Renal cortex interstitium (tissue), 11 donors: ENCODE measurements at regions not wholly inside any gene's neighbourhood (a gene's known extent, or its start where the extent isn't known, plus 50 kb on each side); places are given as distances from the start of the nearest gene placed in this dataset.
"Not testable (repeated sequence)": the region's sequence is repeated elsewhere in the genome, so short reads cannot be mapped to it uniquely, and the experiment has no call there.

Experiments used
- DNase-seq, 11 donors: peaks; one replicate each; pipeline ENCODE4 v3.0.0-alpha.2; 2013; ENCODE audit warnings: low read depth in 9 of 11, low spot score in 4 of 11; ENCODE audit errors: extremely low read depth in 1 of 11

DNA sequence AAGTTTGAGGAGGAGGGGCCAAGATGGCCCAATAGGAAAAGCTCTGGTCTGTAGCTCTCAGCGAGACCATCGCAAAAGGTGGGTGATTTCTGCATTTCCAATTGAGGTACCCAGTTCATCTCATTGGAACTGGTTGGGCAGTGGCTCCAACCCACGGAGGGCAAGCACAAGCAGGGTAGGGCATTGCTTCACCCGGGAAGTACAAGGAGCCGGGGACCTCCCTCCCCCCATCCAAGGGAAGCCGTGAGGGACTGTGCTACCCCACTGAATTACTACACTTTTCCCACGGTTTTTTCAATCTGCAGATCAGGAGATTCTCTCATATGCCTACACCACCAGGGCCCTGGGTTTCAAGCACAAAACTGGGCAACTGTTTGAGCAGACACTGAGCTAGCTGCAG is 58.0 kb upstream of the EFCAB3 start:
- no peak for DNase-seq

DNA sequence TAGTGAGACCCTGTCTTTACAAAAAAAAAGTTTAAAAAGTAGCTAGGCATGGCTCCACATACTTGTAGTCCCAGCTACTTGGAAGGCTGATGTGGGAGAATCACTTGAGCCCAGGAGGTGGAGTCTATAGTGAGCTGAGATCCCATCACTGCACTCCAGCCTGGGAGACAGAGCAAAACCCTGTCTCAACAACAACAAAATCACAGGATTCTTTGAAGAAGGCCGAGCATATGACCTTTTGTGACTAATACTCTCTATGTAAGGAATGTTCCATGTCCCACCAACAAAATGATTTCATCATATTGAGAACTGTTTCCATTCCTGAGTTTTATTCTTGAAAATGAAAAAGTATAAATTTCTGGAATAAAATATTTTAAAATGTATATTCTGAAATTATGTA is 58.9 kb upstream of the EFCAB3 start:
- no peak for DNase-seq

DNA sequence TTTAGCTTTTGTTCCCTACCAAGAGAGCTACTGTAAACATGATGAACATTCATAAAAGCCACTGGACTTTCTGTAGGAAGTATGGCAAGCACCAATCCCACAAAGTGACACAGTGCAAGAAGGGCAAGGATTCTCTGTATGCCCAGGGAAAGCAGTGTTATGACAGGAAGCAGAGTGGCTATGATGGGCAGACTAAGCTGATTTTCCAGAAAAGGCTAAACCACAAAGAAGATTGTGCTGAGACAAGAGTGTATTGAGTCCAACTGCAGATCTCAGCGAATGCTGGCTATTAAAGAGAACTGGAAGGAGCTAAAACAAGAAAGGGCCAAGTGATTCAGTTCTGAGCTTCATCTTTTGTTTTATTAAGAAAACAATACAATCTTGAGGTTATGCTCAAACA is 60.5 kb upstream of the EFCAB3 start:
- no peak for DNase-seq

DNA sequence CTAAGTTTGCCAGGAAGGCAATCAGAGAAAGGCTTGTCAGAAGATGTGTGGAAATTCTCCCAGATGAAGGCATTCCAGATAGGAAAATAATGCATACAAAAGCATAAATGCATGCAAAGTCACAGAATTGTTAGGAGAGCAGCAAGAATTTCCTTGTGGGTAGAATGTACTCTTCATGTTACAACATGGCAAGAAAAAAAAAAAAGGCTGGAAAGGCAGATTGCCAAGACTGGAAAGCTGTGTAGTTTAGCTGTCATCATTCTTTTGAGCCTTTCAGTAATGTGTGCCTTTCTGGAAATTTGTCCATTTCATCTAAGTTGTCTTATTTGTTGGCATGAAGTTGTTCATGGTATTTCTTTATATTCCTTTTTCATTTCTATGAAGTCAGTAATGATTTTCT is 71.0 kb upstream of the EFCAB3 start:
- DNase-seq, result no peak

DNA sequence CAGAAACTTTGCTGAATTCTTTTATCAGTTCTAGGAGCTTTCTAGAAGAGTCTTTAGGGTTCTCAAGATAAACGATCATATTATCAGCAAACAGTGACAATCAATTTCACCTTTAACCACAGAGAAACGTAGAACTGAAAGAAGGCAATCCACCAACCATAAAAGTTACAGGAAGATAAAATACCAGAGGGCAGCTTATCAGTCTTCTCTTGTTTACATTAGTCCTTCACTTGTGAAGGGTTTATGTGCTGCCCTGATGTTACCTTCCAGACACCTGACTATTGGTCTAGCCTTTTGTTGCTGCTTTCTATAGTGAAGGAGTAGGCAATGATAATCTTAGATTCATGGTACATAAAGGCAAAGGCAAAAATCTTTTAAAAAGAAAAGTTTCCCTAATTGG is 73.2 kb upstream of the EFCAB3 start:
- no peak for DNase-seq

DNA sequence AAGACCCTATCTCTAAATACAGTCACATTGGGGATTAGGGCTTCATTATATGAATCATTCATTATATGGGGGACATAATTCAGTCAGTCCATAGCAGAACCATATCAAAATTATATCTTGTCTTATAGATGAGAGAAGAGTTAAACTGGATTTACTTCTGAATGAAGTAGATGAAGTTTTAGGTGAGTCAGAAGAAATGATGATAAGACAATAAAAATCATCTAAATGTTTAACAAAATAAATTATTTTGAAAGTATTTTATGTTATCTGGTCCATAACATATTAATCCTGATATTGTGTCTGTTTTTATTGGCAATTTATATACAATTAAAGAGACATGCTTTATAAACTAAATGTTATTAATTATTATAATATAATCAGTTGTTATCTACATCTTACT is 76.9 kb upstream of the EFCAB3 start:
- no peak for DNase-seq

DNA sequence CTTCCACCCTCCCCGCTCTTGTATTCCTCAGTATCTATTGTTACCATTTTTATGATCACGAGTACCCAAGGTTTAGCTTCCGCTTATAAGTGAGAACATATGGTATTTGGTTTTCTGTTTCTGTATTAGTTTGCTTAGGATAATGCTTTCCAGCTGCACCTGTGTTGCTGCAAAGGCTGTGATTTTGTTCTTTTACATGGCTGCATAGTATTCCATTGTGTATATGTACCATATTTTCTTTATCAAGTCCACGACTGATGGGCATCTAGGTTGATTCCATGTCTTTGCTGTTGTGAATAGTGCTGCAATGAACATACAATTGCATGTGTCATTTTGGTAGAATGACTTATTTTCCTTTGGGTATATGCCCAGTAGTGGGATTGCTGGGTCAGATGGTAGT is 79.7 kb upstream of the EFCAB3 start:
- no peak for DNase-seq

DNA sequence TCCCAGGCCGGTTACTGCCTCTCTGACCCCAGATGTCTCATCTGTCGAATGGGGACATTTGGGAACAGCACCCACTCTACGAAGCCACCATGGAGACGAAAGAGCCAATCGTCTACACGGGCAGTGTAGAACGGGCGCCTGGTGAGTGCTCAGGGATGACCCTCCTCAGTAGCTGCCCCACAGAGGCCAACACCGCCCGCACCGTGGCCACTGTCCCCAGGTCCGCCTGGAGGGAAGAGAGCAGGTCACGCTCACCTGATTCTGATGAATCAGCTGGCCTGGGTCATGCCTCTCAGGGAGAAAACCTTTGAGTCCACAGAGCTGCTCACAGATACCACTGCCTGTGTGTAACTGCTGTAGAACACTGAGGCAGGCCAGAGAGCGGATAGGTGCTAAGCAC is 105.1 kb upstream of the EFCAB3 start:
- DNase-seq, result not testable (repeated sequence)

DNA sequence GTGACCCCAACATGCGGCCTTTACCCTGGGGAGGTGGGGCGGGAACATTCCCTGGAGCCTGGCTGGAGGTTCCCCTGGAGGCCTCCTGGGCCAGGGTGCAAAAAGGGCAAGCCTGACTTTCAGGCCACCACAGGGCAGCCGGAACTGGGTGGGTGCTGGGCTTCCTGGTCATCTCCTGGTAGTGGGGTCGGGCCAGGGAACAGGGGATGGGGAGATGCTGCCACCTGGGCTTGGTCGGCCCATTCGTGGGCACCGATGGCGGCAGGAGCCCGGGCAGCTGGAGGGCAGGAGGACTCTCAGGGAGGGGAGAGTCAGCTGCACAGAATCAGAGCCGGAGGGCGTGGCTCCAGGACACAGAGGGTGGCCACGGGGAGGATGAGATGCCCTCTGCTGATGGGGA is 112.0 kb upstream of the EFCAB3 start:
- not testable (repeated sequence) for DNase-seq

DNA sequence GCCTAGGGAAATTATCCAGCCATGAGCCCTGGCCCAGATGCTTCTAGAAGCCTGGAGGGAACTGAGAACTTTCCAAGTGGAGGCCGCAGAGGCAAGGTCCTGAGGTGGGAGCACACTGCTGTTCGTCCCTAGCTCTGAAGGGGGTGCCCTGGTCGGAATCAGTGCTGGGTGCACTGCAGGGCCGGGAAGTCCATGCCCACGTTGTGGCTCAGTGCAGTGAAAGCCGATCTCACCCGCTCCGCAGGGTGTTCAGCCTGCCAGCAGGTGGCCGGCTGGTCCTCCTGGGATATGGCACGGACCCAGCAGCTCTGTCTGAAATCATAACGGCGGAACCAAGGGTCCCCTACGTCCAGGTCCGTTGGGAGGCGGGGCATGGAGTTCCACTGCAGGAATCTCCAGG is 115.4 kb upstream of the EFCAB3 start:
- DNase-seq, result not testable (repeated sequence)

DNA sequence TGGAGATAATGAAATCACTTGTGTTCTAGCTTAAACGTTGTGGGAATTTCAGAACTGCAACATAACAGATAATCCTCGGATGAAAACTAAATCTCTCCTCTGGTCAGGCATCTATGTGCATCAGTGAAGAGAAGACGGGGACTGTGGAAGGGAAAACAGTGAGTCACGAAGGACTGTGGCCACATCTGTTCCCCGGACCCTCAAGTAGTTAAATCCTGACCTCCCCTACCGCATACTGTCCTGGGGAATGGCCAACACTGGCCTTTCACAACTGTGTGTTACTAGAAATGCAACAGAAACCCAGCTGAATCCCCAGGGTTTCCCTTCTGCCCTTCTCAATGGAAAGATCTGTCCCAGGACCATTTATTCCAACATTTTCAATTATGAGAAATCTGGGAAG is 124.6 kb upstream of the EFCAB3 start:
- not testable (repeated sequence) for DNase-seq

DNA sequence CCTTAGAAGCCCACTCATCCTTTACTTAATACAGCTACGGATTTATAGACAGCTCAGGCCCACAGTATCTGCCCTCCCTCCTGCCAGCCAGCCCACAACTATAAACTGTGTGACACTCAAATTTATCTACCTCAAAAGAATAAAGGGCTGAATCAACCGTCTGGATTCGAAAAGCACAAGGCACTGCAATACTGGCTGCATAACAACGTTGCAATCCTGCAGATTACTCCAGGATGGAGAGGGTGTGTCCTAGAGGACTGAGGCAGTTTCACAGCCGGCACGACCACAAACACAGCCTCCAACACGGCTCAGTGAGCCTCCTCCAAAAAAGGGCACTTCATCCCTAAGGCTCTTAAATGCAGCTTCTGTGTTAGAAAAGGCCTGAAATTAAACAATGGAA is 138.3 kb upstream of the EFCAB3 start:
- DNase-seq, result not testable (repeated sequence)

DNA sequence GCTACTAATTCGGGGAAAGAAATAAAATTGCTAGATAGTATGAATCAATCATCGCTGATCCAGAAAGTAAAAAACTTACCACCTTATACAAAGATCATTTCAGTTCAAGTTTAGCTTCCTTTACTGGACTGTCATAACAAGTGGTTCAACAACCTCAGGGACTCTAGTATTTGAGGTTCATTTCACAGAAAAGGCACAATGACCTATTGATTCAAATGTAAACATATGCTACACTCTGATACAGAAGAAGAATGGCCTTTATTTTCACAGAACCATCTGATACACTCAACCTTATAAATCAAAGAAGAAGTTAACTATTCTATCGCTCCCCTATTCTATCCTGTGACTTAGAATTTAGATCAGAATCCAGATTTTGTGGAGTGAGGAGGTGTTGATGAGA is 140.8 kb upstream of the EFCAB3 start:
- not testable (repeated sequence) for DNase-seq

DNA sequence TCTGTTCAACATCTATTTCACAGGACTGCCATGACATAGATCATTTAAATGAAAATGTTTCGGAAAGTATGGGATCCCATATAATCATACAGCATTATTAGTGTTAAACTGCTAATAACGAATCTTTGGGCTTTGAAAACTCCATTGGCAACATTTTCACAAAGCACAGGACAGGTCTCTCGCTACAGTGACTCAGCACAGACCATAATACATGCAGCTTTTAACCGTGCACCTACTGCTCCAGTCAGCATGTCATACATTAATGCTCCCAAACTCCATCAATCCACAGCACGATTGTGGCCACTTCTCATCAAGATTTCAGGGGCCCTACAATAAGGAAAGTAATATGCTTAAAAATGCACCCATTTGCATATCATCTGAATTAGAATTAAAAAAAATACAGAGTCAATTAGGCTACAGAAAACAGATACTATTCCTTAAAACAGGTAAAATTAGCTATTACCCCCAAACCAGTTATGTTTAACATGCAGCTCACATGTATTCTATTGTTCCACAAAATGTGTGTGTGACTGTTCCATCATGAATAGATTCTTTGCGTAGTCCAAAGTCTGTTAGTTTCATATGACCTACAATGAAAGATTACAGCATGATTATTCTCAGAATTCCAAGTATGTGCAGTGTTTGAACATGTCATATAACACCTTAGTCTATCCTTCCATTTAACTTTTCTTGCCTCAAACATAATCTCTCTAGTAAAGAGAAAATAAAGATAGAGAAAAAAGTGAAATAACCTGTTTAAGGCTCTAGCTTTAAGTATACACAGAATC is 141.6 kb upstream of the EFCAB3 start:
- DNase-seq, result not testable (repeated sequence)

DNA sequence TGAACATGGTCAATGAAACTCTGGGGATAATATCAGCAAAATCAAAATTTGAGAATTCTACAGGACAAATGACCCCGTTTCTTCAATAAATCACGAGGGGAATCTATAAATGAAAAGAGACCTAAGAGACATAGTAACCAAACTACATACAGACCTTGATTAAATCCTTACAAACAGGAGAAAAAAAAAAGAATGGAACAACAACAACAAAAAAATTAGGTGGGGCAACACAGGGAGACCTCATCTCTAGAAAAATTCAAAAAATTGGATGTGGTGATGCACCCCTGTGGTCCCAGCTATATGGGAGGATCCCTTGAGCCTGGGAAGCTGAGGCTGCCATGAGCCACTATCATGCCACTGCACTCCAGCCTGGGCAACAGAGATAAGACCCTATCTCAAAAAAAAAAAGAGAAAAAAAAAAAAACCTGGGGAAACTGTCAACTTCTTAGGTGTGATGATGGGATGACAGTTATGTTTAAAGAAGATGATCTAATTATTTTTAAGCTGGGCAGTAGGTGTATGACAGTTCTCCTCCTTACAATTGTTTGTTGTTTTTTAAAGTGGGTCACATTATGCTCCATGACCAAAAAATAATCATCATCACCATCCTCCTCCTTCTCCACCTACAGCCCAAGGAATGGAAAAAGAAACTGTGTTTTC is 146.4 kb upstream of the EFCAB3 start:
- DNase-seq, result not testable (repeated sequence)

DNA sequence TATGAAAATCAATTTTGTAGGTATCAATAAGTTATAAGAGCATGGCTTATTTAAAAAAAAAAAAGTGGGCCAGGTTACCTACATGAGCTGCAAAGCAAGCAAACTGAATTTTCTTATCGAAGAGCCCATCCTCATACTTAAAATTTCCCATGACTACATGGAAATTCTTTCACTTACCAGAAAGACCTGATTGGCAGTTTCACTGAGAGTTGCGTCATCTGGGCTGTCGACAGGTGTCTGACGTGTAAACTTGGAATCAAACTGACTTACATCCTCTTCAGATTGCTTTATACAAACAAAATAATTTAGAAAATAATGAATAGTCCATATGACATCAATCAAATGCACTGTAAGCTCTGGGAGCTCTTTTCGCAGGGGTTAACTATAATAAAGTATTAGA is 149.1 kb upstream of the EFCAB3 start:
- not testable (repeated sequence) for DNase-seq

DNA sequence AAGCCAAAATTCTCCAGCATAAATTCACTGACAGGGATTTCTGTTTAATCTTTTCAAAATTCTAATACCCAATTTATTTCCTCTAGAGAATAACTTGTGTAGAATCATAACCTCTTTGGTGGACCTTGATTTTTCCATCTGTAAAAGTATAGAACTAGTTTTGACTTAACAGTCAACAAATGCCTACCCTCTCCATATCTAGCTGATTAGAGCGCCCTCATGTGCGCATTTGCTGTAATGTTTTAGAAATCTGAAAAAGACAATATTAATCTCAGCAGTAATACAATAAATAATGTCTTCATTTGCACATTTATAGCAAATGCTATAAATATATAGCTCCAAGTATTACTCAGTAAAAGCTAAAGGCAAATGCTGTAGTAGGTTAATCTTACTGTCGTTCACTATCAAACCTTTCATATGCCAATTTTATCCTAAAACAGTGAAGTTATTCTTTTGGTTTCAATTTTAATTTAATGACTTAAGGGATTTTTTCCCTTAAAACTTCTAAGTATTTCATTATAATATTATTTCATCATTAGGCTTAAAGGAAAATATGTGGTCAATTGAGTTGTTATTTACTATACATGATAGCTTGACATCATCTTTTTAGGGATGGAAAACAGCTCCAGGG is 153.6 kb upstream of the EFCAB3 start:
- DNase-seq, result not testable (repeated sequence)

DNA sequence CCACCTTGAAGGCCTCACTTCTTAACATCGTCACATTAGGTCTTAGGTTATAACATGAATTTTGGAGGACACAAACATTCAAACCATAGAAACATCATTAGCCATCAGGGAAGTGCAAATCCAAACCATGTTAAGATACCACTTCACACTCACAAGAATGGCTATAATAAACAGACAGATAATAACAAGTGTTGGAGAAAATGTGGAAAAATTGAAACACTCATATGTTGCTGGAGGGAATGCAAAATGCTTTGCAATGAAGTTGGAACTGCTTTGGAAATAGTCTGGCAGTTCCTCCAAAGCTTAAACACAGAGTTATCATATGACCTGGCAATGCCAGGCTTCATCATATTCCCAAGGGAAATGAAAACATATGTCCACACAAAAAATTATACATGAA is 156.8 kb upstream of the EFCAB3 start:
- not testable (repeated sequence) for DNase-seq

DNA sequence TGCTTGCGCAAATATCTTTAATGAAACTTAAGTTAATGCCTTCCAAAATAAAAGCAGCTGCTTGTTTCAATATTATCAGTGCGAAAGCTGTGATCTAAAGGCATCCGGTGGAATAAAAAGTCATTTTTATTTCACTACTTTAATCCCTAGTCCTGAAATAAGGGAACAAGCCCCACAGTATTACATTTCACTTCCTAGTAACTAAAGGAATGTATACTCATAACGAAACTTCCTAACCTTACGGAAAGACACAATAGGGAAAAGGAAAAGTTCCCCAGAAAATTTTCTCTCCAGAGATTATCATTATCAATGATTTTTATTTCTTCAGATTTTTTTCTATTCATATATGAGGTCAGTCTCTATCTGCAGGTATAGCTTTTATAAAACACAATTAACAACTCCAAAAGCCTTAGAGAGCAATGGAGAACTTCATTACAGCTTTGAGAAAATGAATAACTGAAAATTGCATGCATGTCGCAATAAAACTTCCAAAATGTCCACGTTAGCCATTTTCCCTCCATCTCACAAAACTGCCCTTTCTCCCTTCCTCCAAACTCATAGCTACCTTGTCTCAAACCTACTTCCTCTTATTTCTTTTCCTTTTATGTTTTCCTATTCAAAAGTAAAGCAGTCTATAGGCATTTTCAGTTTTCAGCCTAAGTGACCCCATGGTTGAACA is 154.3 kb upstream of the MED13 start:
- no peak for DNase-seq

DNA sequence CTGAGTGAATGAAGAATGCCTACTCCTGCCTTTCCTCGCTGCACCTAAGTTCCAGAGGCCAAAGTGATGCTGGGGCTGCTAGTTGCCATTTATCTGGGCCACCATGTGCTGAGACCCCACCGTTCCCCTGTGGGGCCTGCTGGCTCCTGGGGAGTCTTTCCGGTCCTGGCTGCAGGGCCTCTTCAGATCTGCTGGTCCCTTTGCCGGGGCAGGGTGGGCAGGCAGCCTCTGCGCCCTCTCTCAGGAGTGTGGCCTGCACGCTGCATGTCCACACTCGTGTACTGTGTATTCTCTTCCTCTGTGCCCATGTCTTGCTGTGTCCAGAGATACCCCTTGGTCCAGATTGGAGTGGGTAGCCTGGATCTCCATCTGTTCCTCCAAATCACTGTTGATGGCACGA is 151.8 kb upstream of the MED13 start:
- DNase-seq, result no peak
